HepG2 (cell line): ENCODE measurements at regions not wholly inside any gene's neighbourhood (a gene's known extent, or its start where the extent isn't known, plus 50 kb on each side); places are given as distances from the start of the nearest gene placed in this dataset.

Experiments
- ATAC-seq: fragments of 200-7000 bp; cut with Tn5 transposase; 3 replicates; pipeline ENCODE4 v1.9.1; 2020; ENCODE audit warnings: mild to moderate bottlenecking, moderate library complexity
- BruUV-seq: library from RNA; stranded (reverse); fragments of 400-500 nt; replicated peaks from 2 replicates; lab custom pipeline; 2021; lab: Mats Ljungman, UMichigan
- CTCF ChIA-PET: fragments of 300-600 bp; formaldehyde crosslinking; extraction: SDS; loops from one replicate; lab custom pipeline; 2021; ENCODE audit warnings: low total read pairs, inconsistent platforms, low intra/inter-chr PET ratio; lab: Yijun Ruan, JAX
- POLR2A ChIA-PET: fragments of 350-600 bp; sonication (Branson Sonifier 250); formaldehyde crosslinking; loops from one replicate; lab custom pipeline; 2020; ENCODE audit warnings: antibody characterized with exemption, inconsistent platforms; lab: Yijun Ruan, JAX
- DNase-seq: peaks from one replicate; pipeline ENCODE4 v3.0.0-alpha.2; 2015; ENCODE audit warnings: low spot score
- FAIRE-seq: peaks from 3 replicates; lab custom pipeline; 2011; peaks lifted over from hg19 to GRCh38; lab: Jason Lieb, UNC
- H2AFZ ChIP-seq: one replicate; pipeline ENCODE4 v1.6.1; 2011; ENCODE audit warnings: low read length, inconsistent platforms
- H3K27ac ChIP-seq: fragments of 300-600 bp; 3 replicates; pipeline ENCODE4 v1.8.0; 2011; ENCODE audit warnings: mixed run types, mild to moderate bottlenecking, mixed read lengths, low read length, inconsistent platforms; ENCODE audit not compliant: insufficient read depth; ENCODE audit errors: extremely low read length
- H3K27me3 ChIP-seq, 2 experiments: fragments of 200-600 bp in 1 of 2; 2 replicates in 1 of 2; 3 replicates in 1 of 2; pipeline versions ENCODE4 v1.6.0 to v1.8.0; 2011; ENCODE audit warnings: low read length in 2 of 2, mild to moderate bottlenecking in 2 of 2, moderate library complexity in 2 of 2, inconsistent platforms in 1 of 2; ENCODE audit not compliant: insufficient read depth in 2 of 2, control insufficient read depth in 1 of 2
- H3K36me3 ChIP-seq, 2 experiments: fragments of 200-600 bp in 1 of 2; replicated peaks in 1 of 2; 2 replicates in 1 of 2; 3 replicates in 1 of 2; pipeline versions ENCODE4 v1.5.1 to v1.8.0; 2011; ENCODE audit warnings: low read length in 2 of 2, inconsistent platforms in 1 of 2; ENCODE audit not compliant: insufficient read depth in 2 of 2, control insufficient read depth in 1 of 2
- H3K4me1 ChIP-seq: 2 replicates; pipeline ENCODE4 v1.5.1; 2012; ENCODE audit warnings: low read length, inconsistent platforms; ENCODE audit not compliant: insufficient read depth
- H3K4me2 ChIP-seq: 2 replicates; pipeline ENCODE4 v1.6.0; 2011; ENCODE audit warnings: low read depth, low read length, inconsistent platforms
- H3K4me3 ChIP-seq, 3 experiments: fragments of 200-600 bp in 1 of 3; sonication (generic), shearing (Covaris generic) in 1 of 3; replicated peaks in 1 of 3; 2 replicates each; pipeline ENCODE4 v1.5.1; 2011 to 2016; ENCODE audit warnings: low read length in 3 of 3, inconsistent platforms in 2 of 3, low read depth in 2 of 3, mild to moderate bottlenecking in 2 of 3, control low read depth in 1 of 3, mixed read lengths in 1 of 3; ENCODE audit not compliant: insufficient read depth in 1 of 3
- H3K79me2 ChIP-seq: one replicate; pipeline ENCODE4 v1.6.1; 2011; ENCODE audit warnings: low read length, inconsistent platforms; ENCODE audit not compliant: insufficient read depth
- H3K9ac ChIP-seq: 2 replicates; pipeline ENCODE4 v1.6.0; 2011; ENCODE audit warnings: mild to moderate bottlenecking, low read depth, low read length, inconsistent platforms; ENCODE audit not compliant: insufficient read depth
- H3K9me3 ChIP-seq: 2 replicates; pipeline ENCODE4 v1.5.1; 2012; ENCODE audit warnings: mild to moderate bottlenecking, low read length
- H4K20me1 ChIP-seq: 2 replicates; pipeline ENCODE4 v1.6.0; 2011; ENCODE audit warnings: inconsistent platforms, mild to moderate bottlenecking, low read length, moderate library complexity; ENCODE audit not compliant: insufficient read depth
- HDAC1 ChIP-seq: sonication (generic); formaldehyde crosslinking; IDR thresholded peaks from 2 replicates; pipeline ENCODE4 v1.5.1; 2020; ENCODE audit warnings: mild to moderate bottlenecking, missing genetic modification reagents
- TGIF2 ChIP-seq: IDR thresholded peaks from 2 replicates; pipeline ENCODE4 v1.6.1; 2016; ENCODE audit warnings: control low read depth, missing compliant biosample characterization
- WGBS: methylation state at CpG from one replicate; pipeline ENCODE4 v1.1.6; 2017; ENCODE audit warnings: low lambda C conversion rate; 5-methylcytosine and 5-hydroxymethylcytosine counted together
- in situ Hi-C: cut with HindIII; loops from 2 replicates; pipeline ENCODE4 v1.10.0; 2017; ENCODE audit warnings: low pct_unique_long_range_greater_than_20kb; ENCODE audit not compliant: extremely low pct_ligation_motif_present
- intact Hi-C: fragments of 100-400 bp; cut with micrococcal nuclease; formaldehyde crosslinking; loops from one replicate; pipeline ENCODE4 v1.10.0; 2022; ENCODE audit not compliant: unreplicated experiment
- TF ChIP-seq, protein P1 (sequence below): sonication (generic); formaldehyde crosslinking; IDR thresholded peaks from 2 replicates; pipeline ENCODE4 v1.5.0; 2020; ENCODE audit warnings: missing genetic modification reagents, mild to moderate bottlenecking, borderline replicate concordance
- TF ChIP-seq, protein P2 (sequence below): sonication (generic); formaldehyde crosslinking; IDR thresholded peaks from 2 replicates; pipeline ENCODE4 v1.4.0; 2020; ENCODE audit warnings: missing genetic modification reagents

DNA sequence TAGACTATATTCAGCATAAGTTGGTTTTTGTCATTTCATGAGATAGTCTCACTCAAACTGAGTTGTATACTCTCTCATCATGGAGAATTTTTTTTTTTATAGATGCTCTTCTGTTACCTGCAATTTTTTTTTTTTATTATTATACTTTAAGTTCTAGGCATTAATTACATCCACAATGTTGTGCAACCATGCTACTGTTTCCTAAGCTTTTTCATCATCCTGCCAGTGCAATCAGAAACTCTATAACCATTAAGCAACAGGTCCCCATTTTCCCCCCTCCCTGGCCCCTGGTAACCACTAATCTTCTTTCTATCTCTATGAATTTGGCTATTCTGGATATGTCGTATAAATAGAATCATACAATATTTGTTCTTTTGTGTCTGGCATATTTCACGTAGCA lies 321.6 kb downstream of the STIM2 start:
- no peaks in the 10 kb centered on the region for H4K20me1 ChIP-seq
- H3K4me3 ChIP-seq = no peak overlapping the region
- ATAC-seq (no peak), DNase-seq (no peak), FAIRE-seq (no peak)
- ChIA-PET CTCF (no interaction called here), POLR2A (no interaction called here)
- no peaks in the 10 kb centered on the region for H3K36me3 ChIP-seq
- in situ Hi-C loops (no loop called here), intact Hi-C loops (no loop called here)
- no peak overlapping the region for H2AFZ ChIP-seq
- H3K27me3 ChIP-seq = no peaks in the 10 kb centered on the region
- no peaks in the 10 kb centered on the region for H3K79me2 ChIP-seq
- no peak overlapping the region for H3K4me2 ChIP-seq
- TF ChIP-seq, protein P1, sequence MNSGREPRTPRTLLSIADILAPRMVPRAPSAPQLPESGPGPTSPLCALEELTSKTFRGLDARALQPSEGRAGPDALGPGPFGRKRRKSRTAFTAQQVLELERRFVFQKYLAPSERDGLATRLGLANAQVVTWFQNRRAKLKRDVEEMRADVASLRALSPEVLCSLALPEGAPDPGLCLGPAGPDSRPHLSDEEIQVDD (CRISPR knock-in tag) = no peak
- TF ChIP-seq, protein P2, sequence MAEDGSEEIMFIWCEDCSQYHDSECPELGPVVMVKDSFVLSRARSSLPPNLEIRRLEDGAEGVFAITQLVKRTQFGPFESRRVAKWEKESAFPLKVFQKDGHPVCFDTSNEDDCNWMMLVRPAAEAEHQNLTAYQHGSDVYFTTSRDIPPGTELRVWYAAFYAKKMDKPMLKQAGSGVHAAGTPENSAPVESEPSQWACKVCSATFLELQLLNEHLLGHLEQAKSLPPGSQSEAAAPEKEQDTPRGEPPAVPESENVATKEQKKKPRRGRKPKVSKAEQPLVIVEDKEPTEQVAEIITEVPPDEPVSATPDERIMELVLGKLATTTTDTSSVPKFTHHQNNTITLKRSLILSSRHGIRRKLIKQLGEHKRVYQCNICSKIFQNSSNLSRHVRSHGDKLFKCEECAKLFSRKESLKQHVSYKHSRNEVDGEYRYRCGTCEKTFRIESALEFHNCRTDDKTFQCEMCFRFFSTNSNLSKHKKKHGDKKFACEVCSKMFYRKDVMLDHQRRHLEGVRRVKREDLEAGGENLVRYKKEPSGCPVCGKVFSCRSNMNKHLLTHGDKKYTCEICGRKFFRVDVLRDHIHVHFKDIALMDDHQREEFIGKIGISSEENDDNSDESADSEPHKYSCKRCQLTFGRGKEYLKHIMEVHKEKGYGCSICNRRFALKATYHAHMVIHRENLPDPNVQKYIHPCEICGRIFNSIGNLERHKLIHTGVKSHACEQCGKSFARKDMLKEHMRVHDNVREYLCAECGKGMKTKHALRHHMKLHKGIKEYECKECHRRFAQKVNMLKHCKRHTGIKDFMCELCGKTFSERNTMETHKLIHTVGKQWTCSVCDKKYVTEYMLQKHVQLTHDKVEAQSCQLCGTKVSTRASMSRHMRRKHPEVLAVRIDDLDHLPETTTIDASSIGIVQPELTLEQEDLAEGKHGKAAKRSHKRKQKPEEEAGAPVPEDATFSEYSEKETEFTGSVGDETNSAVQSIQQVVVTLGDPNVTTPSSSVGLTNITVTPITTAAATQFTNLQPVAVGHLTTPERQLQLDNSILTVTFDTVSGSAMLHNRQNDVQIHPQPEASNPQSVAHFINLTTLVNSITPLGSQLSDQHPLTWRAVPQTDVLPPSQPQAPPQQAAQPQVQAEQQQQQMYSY (CRISPR knock-in tag) = no peak
- TF ChIP-seq HDAC1 (CRISPR knock-in tag) (no peak), TGIF2 (no peak)
- no peaks in the 10 kb centered on the region for H3K4me1 ChIP-seq
- BruUV-seq = no TSS peak
- no peak overlapping the region for H3K9ac ChIP-seq
- 27% methylated on average over 2 of the region's 2 CpGs for WGBS
- no peaks in the 10 kb centered on the region for H3K9me3 ChIP-seq
- no peak overlapping the region for H3K27ac ChIP-seq
